ENCODE measurements at regions not wholly inside any gene's neighbourhood (a gene's known extent, or its start where the extent isn't known, plus 50 kb on each side); places are given as distances from the start of the nearest gene placed in this dataset.

GRCh38 chr14:101616202-101616601, 54.9 kb downstream of the DIO3 start:
- TF ChIP-seq CTCF (IDR thresholded peaks at IDR 0.05): no peak
- no peak for TF ChIP-seq POLR2AphosphoS5 (IDR thresholded peaks at IDR 0.05)

All from prostate gland (tissue), 2 donors.